ENCODE measurements at regions not wholly inside any gene's neighbourhood (a gene's known extent, or its start where the extent isn't known, plus 50 kb on each side); places are given as distances from the start of the nearest gene placed in this dataset.

- no peak for TF ChIP-seq CTCF (CRISPR knock-in tag; IDR thresholded peaks at IDR 0.05)
- no peak for TF ChIP-seq ZFYVE20 (CRISPR knock-in tag; IDR thresholded peaks at IDR 0.05; ENCODE audit: borderline replicate concordance, low read depth)
- TF ChIP-seq, protein P1, sequence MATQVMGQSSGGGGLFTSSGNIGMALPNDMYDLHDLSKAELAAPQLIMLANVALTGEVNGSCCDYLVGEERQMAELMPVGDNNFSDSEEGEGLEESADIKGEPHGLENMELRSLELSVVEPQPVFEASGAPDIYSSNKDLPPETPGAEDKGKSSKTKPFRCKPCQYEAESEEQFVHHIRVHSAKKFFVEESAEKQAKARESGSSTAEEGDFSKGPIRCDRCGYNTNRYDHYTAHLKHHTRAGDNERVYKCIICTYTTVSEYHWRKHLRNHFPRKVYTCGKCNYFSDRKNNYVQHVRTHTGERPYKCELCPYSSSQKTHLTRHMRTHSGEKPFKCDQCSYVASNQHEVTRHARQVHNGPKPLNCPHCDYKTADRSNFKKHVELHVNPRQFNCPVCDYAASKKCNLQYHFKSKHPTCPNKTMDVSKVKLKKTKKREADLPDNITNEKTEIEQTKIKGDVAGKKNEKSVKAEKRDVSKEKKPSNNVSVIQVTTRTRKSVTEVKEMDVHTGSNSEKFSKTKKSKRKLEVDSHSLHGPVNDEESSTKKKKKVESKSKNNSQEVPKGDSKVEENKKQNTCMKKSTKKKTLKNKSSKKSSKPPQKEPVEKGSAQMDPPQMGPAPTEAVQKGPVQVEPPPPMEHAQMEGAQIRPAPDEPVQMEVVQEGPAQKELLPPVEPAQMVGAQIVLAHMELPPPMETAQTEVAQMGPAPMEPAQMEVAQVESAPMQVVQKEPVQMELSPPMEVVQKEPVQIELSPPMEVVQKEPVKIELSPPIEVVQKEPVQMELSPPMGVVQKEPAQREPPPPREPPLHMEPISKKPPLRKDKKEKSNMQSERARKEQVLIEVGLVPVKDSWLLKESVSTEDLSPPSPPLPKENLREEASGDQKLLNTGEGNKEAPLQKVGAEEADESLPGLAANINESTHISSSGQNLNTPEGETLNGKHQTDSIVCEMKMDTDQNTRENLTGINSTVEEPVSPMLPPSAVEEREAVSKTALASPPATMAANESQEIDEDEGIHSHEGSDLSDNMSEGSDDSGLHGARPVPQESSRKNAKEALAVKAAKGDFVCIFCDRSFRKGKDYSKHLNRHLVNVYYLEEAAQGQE (IDR thresholded peaks at IDR 0.05; ENCODE audit: borderline replicate concordance in 1 of 2, low read depth in 1 of 2, low read length in 2 of 2), result no peak
- TF ChIP-seq SOX13 (IDR thresholded peaks at IDR 0.05), result no peak
- no peak for TF ChIP-seq SOX13 (CRISPR knock-in tag; conservative IDR thresholded peaks at IDR 0.05 in 1 of 2, IDR thresholded peaks at IDR 0.05 in 1 of 2)
- TF ChIP-seq PHB2 (IDR thresholded peaks at IDR 0.05; ENCODE audit: partially characterized antibody), result no peak
- no peak for TF ChIP-seq ELF4 (CRISPR knock-in tag; IDR thresholded peaks at IDR 0.05; ENCODE audit: borderline replicate concordance)
Measured at GRCh38 chr18:77566604-77567003, 317.0 kb downstream of the GALR1 start.

All from HepG2 (cell line).